Epithelial cell of esophagus (primary cell): ENCODE measurements at regions not wholly inside any gene's neighbourhood (a gene's known extent, or its start where the extent isn't known, plus 50 kb on each side); places are given as distances from the start of the nearest gene placed in this dataset.

Experiments
- DNase-seq: peaks from one replicate; pipeline ENCODE4 v3.0.0; 2010; ENCODE audit warnings: low read depth
- H3K4me3 ChIP-seq: 2 replicates; pipeline ENCODE4 v1.5.1; 2011; ENCODE audit warnings: mild to moderate bottlenecking, low read length, control low read depth
- TF ChIP-seq, protein P1 (sequence below): IDR thresholded peaks from 2 replicates; pipeline ENCODE4 v1.5.1; 2011; ENCODE audit warnings: low read depth, mild to moderate bottlenecking, low read length, control low read depth, inconsistent platforms; ENCODE audit not compliant: insufficient read depth; ENCODE audit errors: missing control alignments

DNA sequence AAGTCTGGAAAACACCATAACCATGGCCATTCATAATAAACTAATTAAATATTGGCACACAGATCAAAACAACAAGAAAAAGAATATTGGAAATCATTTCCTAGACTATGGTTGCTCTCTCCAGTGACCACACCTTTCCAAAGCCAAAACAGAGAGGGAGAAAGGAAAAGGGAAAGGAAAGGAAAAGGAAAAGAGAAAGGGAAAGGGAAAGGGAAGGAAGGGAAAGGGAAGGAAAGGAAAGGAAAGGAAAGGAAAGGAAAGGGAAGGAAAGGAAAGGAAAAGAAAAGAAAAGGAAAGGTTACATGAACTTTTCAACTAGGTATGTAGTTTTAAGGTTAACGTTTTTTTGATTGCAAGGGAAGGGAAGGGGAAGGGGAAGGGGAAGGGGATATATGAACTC is 360.5 kb upstream of the SLC39A10 start:
- TF ChIP-seq, protein P1, sequence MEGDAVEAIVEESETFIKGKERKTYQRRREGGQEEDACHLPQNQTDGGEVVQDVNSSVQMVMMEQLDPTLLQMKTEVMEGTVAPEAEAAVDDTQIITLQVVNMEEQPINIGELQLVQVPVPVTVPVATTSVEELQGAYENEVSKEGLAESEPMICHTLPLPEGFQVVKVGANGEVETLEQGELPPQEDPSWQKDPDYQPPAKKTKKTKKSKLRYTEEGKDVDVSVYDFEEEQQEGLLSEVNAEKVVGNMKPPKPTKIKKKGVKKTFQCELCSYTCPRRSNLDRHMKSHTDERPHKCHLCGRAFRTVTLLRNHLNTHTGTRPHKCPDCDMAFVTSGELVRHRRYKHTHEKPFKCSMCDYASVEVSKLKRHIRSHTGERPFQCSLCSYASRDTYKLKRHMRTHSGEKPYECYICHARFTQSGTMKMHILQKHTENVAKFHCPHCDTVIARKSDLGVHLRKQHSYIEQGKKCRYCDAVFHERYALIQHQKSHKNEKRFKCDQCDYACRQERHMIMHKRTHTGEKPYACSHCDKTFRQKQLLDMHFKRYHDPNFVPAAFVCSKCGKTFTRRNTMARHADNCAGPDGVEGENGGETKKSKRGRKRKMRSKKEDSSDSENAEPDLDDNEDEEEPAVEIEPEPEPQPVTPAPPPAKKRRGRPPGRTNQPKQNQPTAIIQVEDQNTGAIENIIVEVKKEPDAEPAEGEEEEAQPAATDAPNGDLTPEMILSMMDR, result no peak
- DNase-seq, result no peak
- H3K4me3 ChIP-seq, result no peak overlapping the region

DNA sequence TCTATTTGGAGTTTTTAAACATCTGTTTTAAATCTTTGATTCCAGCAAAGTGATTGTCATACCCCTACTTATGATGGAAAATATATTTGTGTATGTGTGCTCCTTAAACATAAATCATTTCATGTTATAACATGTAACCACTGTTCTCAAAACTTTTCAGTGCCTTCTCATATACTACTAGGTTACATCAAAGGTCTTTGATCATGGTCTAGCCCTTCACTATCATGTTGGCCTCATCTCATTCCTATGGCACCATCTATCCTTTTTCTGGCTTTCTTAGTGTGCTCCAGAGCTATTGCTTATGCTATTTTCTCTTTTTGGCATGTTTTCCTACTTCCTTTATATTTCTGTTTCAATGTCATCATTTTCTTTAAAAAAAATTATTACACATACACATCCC is 367.9 kb upstream of the SLC39A10 start:
- H3K4me3 ChIP-seq, result no peak overlapping the region
- TF ChIP-seq, protein P1, result no peak
- DNase-seq, result no peak

DNA sequence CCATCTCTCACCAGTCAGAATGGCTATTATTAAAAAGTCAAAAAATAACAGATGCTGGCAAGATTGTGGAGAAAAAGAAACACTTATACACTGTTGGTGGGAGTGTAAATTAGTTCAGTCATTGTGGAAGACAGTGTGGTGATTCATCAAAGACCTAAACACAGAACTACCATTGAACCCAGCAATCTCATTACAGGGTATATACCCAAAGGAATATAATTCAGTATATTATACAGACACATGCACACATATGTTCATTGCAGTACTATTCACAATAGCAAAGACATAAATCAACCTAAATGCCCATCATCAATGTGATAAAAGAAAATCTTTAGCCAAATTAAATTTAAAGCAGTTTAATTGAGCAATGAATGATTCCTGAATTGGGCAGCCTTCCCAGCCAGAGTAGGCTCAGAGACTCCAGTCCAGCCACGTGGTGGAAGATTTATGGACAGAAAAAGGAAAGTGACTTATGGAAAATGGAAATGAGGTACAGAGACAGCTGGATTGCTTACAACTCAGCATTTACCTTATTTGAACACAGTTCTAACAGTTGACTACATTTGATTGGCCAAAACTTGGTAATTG is 377.1 kb upstream of the SLC39A10 start:
- DNase-seq, result no peak
- TF ChIP-seq, protein P1, result no peak
- H3K4me3 ChIP-seq, result no peak overlapping the region

DNA sequence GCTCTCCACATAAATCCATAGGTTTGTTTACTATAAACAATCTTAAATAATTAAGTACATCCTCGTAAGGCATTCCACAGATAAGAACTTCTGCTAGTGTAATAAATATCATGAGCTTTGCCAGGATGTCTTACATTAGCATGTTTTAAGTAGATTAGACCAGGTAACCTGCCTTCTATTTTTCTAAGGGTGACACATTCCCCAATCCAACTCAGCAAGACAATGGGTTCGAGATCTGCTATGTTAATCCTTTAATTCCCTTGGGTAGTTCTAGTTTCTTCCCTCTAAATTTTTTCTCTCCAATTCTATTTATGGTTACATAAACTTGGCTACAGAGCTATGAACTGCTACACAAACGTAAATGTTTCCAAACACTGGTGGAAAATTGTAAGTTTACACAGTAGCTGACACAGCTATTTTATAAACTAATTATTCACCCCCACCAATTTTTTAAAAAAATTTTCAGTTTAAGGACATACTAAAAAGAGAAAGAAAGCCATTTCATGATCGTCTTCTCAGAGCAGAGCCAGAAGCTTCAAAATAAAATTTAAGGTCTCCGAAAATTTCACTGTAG is 386.5 kb upstream of the SLC39A10 start:
- no peak overlapping the region for H3K4me3 ChIP-seq
- TF ChIP-seq, protein P1, result no peak
- DNase-seq, result no peak

DNA sequence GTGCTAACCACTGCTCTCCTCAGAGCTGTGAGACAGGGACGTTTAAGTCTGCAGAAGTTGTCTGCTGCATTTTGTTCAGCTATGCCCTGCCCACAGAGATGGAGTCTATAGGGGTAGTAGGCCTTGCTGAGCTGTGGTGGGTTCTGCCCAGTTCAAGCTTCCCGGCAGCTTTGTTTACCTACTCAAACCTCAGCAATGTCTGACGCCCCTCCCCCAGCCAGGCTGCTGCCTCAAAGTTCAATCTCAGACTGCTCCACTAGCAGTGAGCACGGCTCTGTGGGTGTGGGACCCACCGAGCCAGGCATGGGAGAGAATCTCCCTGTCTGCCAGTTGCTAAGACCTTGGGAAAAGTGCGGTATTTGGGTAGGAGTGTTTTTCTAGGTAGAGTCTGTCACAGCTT is 387.8 kb upstream of the SLC39A10 start:
- TF ChIP-seq, protein P1, result no peak
- no peak for DNase-seq
- no peak overlapping the region for H3K4me3 ChIP-seq

DNA sequence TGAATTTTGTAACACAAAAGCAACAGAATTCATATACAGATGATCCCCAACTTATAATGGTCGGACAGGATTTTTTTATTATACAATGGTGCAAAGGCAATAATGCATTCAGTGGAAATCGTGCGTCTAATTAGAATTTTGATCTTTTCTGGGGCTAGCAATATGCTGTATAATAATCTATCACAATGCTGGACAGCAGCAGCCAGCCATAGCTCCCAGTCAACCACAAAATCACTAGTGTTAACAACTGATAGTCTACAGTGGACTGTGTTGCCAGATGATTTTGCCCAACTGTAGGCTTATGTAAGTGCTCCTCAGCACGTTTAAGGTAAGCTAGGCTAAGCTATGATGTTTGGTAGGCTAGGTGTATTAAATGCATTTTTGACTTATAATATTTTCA is 399.0 kb upstream of the SLC39A10 start:
- TF ChIP-seq, protein P1, result no peak
- no peak overlapping the region for H3K4me3 ChIP-seq
- DNase-seq, result no peak

DNA sequence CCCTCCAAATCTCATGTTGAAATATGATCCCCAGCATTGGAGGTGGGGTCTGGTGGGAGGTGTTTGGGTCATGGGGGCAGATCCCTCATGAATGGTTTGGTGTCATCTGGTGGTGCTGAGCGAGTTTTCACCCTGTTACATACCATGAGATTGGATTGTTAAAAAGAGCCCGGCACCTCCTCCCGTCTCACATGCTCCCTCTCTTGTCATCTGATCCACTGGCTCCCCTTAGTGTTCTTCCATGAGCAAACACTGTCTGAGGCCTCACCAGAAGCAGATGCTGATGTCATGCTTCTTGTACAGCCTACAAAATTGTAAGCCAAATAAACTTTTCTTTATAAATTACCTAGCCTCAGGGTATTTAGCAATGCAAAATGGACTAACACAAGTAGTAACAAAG is 405.0 kb upstream of the SLC39A10 start:
- peak; percentile 2 for DNase-seq
- no peak overlapping the region for H3K4me3 ChIP-seq
- TF ChIP-seq, protein P1, result no peak
